ENCODE measurements at regions not wholly inside any gene's neighbourhood (a gene's known extent, or its start where the extent isn't known, plus 50 kb on each side); places are given as distances from the start of the nearest gene placed in this dataset.
A peak's percentile ranks its signal among the peaks of the same experiment; 100 is the strongest.

DNA sequence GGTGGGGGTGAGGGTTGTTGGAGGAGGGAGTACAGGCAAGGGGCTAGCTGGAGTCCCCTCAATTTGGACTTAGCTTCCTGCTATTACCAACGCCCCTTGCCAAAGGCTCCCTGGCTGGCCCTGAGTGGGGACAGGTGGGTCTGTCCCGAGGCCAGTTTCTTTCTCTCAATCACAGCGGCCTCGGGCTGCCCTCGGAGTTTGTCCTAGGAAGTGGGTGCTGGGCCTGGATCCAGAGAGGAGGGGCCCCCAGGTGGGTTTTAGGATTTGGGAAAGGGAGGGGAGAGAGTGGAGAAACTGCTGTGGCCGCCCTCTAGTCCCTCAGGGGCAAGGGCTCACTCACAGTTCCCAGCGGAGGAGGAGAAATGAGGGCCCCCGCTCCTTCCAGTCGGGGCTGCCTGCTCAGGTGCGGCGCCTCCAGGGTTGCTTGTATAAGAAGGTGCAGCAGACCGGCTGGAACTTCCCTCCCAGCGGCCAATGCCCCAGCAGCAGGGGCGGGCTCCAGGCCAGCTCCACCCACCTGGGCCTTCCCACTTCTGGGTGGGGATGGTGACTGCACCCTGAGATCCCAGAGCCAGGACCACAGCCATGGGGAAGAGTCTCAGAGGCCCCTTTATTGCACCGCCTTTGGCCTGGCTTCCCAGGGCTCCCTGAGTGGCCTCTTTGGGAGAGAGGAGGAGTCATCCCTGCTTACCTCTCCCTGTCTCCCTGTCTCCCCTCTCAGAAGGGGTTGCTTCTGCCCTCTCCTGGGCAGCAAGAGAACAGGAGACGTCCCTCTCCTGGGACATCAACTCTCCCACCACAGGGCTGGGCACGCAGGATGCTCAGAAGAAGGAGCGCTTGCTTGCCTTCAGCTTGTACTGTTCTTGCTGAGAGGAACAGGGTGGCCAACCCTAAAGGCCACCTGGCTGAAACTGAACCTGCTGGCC is 112.0 kb upstream of the SMURF2 start (continued):
- TF ChIP-seq ZNF773 (CRISPR knock-in tag; IDR thresholded peaks at IDR 0.05; ENCODE audit: borderline replicate concordance) (no peak), ATF1 (CRISPR knock-in tag; IDR thresholded peaks at IDR 0.05) (no peak), MEIS2 (CRISPR knock-in tag; IDR thresholded peaks at IDR 0.05) (no peak), KDM2A (CRISPR knock-in tag; IDR thresholded peaks at IDR 0.05; ENCODE audit: borderline replicate concordance, low read depth) (peak; percentile 76), XRCC5 (optimal IDR thresholded peaks at IDR 0.05; ENCODE audit: low read length) (peak; percentile 86), ZNF496 (CRISPR knock-in tag; IDR thresholded peaks at IDR 0.05; ENCODE audit: insufficient replicate concordance) (no peak), ZNF781 (CRISPR knock-in tag; IDR thresholded peaks at IDR 0.05; ENCODE audit: borderline replicate concordance, not compliant biosample characterization) (no peak), DR1 (CRISPR knock-in tag; IDR thresholded peaks at IDR 0.05) (peak; percentile 91; the same call in 1 of the 2 replicates), NONO (IDR thresholded peaks at IDR 0.05) (no peak), NONO (CRISPR knock-in tag; conservative IDR thresholded peaks at IDR 0.05) (peak; percentile 28; the same call in 1 of the 2 replicates), ZNF143 (CRISPR knock-in tag; IDR thresholded peaks at IDR 0.05) (no peak; the same call in 1 of the 2 replicates), ETV6 (CRISPR knock-in tag; conservative IDR thresholded peaks at IDR 0.05) (no peak), ZNF160 (CRISPR knock-in tag; IDR thresholded peaks at IDR 0.05) (no peak), ZNF720 (CRISPR knock-in tag; IDR thresholded peaks at IDR 0.05) (no peak), HIVEP1 (CRISPR knock-in tag; IDR thresholded peaks at IDR 0.05) (no peak), HNRNPK (IDR thresholded peaks at IDR 0.05; ENCODE audit: low read depth, low read length, poor library complexity, severe bottlenecking) (no peak), MYNN (CRISPR knock-in tag; IDR thresholded peaks at IDR 0.05; ENCODE audit: low read depth) (0 out of 2 replicates have a peak, but pooled peaks have one; percentile 37), AKAP8 (CRISPR knock-in tag; IDR thresholded peaks at IDR 0.05) (no peak), PAWR (CRISPR knock-in tag; IDR thresholded peaks at IDR 0.05; ENCODE audit: borderline replicate concordance) (no peak), ZNF235 (CRISPR knock-in tag; IDR thresholded peaks at IDR 0.05; ENCODE audit: borderline replicate concordance) (no peak)
- TF ChIP-seq, protein P1, sequence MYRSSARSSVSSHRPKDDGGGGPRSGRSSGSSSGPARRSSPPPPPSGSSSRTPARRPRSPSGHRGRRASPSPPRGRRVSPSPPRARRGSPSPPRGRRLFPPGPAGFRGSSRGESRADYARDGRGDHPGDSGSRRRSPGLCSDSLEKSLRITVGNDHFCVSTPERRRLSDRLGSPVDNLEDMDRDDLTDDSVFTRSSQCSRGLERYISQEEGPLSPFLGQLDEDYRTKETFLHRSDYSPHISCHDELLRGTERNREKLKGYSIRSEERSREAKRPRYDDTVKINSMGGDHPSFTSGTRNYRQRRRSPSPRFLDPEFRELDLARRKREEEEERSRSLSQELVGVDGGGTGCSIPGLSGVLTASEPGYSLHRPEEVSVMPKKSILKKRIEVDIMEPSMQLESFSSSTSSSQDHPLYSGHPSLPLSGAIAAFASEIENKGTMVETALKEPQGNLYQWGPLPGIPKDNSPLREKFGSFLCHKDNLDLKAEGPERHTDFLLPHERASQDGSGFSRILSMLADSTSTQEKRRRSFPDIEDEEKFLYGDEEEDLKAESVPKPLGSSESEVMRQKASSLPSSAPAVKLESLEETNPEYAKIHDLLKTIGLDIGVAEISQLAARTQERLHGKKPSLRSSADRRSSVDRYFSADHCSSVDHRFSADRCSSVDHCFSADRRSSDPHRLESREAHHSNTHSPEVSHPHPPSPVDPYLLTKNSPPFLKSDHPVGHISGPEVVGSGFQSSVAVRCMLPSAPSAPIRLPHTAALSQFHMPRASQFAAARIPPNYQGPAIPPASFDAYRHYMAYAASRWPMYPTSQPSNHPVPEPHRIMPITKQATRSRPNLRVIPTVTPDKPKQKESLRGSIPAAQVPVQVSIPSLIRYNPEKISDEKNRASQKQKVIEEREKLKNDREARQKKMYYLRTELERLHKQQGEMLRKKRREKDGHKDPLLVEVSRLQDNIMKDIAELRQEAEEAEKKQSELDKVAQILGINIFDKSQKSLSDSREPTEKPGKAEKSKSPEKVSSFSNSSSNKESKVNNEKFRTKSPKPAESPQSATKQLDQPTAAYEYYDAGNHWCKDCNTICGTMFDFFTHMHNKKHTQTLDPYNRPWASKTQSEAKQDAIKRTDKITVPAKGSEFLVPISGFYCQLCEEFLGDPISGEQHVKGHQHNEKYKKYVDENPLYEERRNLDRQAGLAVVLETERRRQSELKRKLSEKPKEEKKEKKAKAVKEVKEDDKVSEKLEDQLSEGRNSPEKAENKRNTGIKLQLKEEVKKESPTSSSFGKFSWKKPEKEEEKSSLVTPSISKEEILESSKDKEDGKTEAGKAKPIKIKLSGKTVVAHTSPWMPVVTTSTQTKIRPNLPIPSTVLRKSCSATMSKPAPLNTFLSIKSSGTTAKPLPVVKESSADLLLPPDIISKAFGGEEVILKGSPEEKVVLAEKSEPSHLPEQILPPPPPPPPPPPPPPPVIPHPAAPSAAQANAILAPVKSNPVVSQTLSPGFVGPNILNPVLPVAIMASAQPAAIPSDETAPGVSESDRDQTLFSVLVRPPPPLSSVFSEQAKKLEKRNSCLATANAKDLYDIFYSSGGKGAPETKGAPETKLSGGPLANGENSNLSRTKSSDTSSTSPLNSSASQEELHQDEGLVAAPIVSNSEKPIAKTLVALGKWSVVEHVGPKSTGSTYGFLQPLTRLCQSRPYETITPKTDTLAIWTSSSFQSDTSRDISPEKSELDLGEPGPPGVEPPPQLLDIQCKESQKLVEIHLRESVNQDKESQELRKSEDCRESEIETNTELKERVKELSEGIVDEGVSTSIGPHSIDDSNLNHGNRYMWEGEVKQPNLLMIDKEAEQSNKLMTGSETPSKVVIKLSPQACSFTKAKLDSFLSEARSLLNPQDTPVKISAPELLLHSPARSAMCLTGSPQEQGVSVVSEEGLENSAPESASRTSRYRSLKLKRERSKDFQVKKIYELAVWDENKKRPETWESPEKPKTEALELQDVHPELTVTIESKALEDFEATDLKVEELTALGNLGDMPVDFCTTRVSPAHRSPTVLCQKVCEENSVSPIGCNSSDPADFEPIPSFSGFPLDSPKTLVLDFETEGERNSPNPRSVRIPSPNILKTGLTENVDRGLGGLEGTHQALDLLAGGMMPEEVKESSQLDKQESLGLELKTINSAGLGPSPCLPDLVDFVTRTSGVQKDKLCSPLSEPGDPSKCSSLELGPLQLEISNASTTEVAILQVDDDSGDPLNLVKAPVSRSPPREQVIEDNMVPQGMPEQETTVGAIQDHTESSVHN (CRISPR knock-in tag; IDR thresholded peaks at IDR 0.05), result no peak

Data from HepG2 (cell line).